ENCODE measurements at regions not wholly inside any gene's neighbourhood (a gene's known extent, or its start where the extent isn't known, plus 50 kb on each side); places are given as distances from the start of the nearest gene placed in this dataset.
"Not testable (repeated sequence)": the region's sequence is repeated elsewhere in the genome, so short reads cannot be mapped to it uniquely, and the experiment has no call there.

GRCh38 chr5:91307048-91307447 is 76.1 kb downstream of the ARRDC3 start:
- no peaks in the 10 kb centered on the region for H3K36me3 ChIP-seq
- no peak for TF ChIP-seq CTCF (IDR thresholded peaks at IDR 0.05; ENCODE audit: low read depth, low read length)
- no peak for DNase-seq
- H3K27me3 ChIP-seq (ENCODE audit: insufficient read depth, low read depth, severe bottlenecking), result no peaks in the 10 kb centered on the region
- H3K27ac ChIP-seq, result no peak overlapping the region
- H3K4me3 ChIP-seq (ENCODE audit: low read depth, low read length), result no peak overlapping the region
- H3K9me3 ChIP-seq (ENCODE audit: severe bottlenecking), result no peaks in the 10 kb centered on the region

GRCh38 chr5:91306497-91306896 is 76.6 kb downstream of the ARRDC3 start:
- Histone ChIP-seq H3K27me3 (ENCODE audit: insufficient read depth, low read depth, severe bottlenecking) (no peaks in the 10 kb centered on the region), H3K27ac (no peak overlapping the region), H3K4me3 (ENCODE audit: low read depth, low read length) (no peak overlapping the region), H3K9me3 (ENCODE audit: severe bottlenecking) (no peaks in the 10 kb centered on the region), H3K36me3 (no peaks in the 10 kb centered on the region)
- no peak for DNase-seq
- no peak for TF ChIP-seq CTCF (IDR thresholded peaks at IDR 0.05; ENCODE audit: low read depth, low read length)

GRCh38 chr5:91305640-91306039 is 77.5 kb downstream of the ARRDC3 start:
- Histone ChIP-seq H3K9me3 (ENCODE audit: severe bottlenecking) (no peaks in the 10 kb centered on the region), H3K4me3 (ENCODE audit: low read depth, low read length) (no peak overlapping the region), H3K27me3 (ENCODE audit: insufficient read depth, low read depth, severe bottlenecking) (no peaks in the 10 kb centered on the region), H3K36me3 (no peaks in the 10 kb centered on the region), H3K27ac (no peak overlapping the region)
- no peak for TF ChIP-seq CTCF (IDR thresholded peaks at IDR 0.05; ENCODE audit: low read depth, low read length)
- DNase-seq, result no peak

- not testable (repeated sequence) for DNase-seq; H3K36me3 ChIP-seq; H3K27me3 ChIP-seq (ENCODE audit: insufficient read depth, low read depth, severe bottlenecking); H3K9me3 ChIP-seq (ENCODE audit: severe bottlenecking); H3K4me3 ChIP-seq (ENCODE audit: low read depth, low read length); H3K27ac ChIP-seq
Measured at GRCh38 chr5:91304015-91304414, 79.1 kb downstream of the ARRDC3 start.

- Histone ChIP-seq H3K4me3 (ENCODE audit: low read depth, low read length) (no peak overlapping the region), H3K27ac (no peak overlapping the region), H3K9me3 (ENCODE audit: severe bottlenecking) (no peaks in the 10 kb centered on the region), H3K36me3 (no peaks in the 10 kb centered on the region), H3K27me3 (ENCODE audit: insufficient read depth, low read depth, severe bottlenecking) (no peaks in the 10 kb centered on the region)
- TF ChIP-seq CTCF (IDR thresholded peaks at IDR 0.05; ENCODE audit: low read depth, low read length), result no peak
- no peak for DNase-seq
Measured at GRCh38 chr5:91302958-91303357, 80.2 kb downstream of the ARRDC3 start.

GRCh38 chr5:91302305-91302704 is 80.8 kb downstream of the ARRDC3 start:
- Histone ChIP-seq H3K36me3 (no peaks in the 10 kb centered on the region), H3K9me3 (ENCODE audit: severe bottlenecking) (no peaks in the 10 kb centered on the region), H3K27ac (no peak overlapping the region), H3K4me3 (ENCODE audit: low read depth, low read length) (no peak overlapping the region), H3K27me3 (ENCODE audit: insufficient read depth, low read depth, severe bottlenecking) (no peaks in the 10 kb centered on the region)
- DNase-seq, result no peak
- TF ChIP-seq CTCF (IDR thresholded peaks at IDR 0.05; ENCODE audit: low read depth, low read length), result peak; percentile 38; the same call in 1 of the 2 replicates

All from WERI-Rb-1 (cell line).